AG04450 (cell line): ENCODE measurements at regions not wholly inside any gene's neighbourhood (a gene's known extent, or its start where the extent isn't known, plus 50 kb on each side); places are given as distances from the start of the nearest gene placed in this dataset.

Experiments used
- CTCF ChIA-PET: fragments of 300-600, 350-600 bp; formaldehyde crosslinking; extraction: SDS; loops from one replicate; lab custom pipeline; 2022; ENCODE audit warnings: antibody characterized with exemption, inconsistent platforms; lab: Charles Lee
- POLR2A ChIA-PET: fragments of 350-600 bp; formaldehyde crosslinking; extraction: SDS; loops from one replicate; lab custom pipeline; 2021; ENCODE audit warnings: antibody characterized with exemption, inconsistent platforms; lab: Yijun Ruan, JAX
- DNase-seq: peaks from one replicate; pipeline ENCODE4 v3.0.0-alpha.2; 2011; ENCODE audit warnings: low read depth, low spot score
- H3K27ac ChIP-seq: one replicate; pipeline ENCODE4 v1.5.1; 2012; ENCODE audit warnings: low read depth, low read length, control low read depth
- H3K27me3 ChIP-seq: one replicate; pipeline ENCODE4 v1.6.0; 2012; ENCODE audit warnings: low read length; ENCODE audit not compliant: control insufficient read depth, insufficient read depth
- H3K4me3 ChIP-seq: 2 replicates; pipeline ENCODE4 v1.5.1; 2011; ENCODE audit warnings: mild to moderate bottlenecking, low read depth, low read length, control low read depth
- H3K9me3 ChIP-seq: 2 replicates; pipeline ENCODE4 v1.5.1; 2012; ENCODE audit warnings: low read length; ENCODE audit not compliant: control insufficient read depth, insufficient read depth
- CTCF ChIP-seq: IDR thresholded peaks from 2 replicates; pipeline ENCODE4 v1.5.1; 2011; ENCODE audit warnings: low read depth, low read length, control low read depth, inconsistent platforms

- ChIA-PET POLR2A (no interaction called here), CTCF (no interaction called here)
These were observed 934.1 kb downstream of the NLGN4Y start for GRCh38 chrY:15458426-15458825.

GRCh38 chrY:15465880-15466279 is 941.6 kb downstream of the NLGN4Y start:
- DNase-seq, result no peak
- TF ChIP-seq CTCF, result no peak
- Histone ChIP-seq H3K27me3 (no peaks in the 10 kb centered on the region), H3K4me3 (no peak overlapping the region), H3K9me3 (no peaks in the 10 kb centered on the region), H3K27ac (no peak overlapping the region)
- POLR2A ChIA-PET, result no interaction called here
- CTCF ChIA-PET, result interaction anchor here (0.6 kb wide), 1 partner anchor 82 kb away, joined by 5 read pairs; no protein-coding TSS in a partner anchor

More at GRCh38 chrY:15458426-15458825, 934.1 kb downstream of the NLGN4Y start:
- no peak overlapping the region for H3K4me3 ChIP-seq
- H3K27ac ChIP-seq, result no peak overlapping the region
- no peak for TF ChIP-seq CTCF
- H3K9me3 ChIP-seq, result peaks cover 5% of the 10 kb centered on the region; the same call in 1 of the 2 replicates
- no peaks in the 10 kb centered on the region for H3K27me3 ChIP-seq
- DNase-seq, result no peak

GRCh38 chrY:15466891-15467290 is 942.6 kb downstream of the NLGN4Y start:
- no peaks in the 10 kb centered on the region for H3K27me3 ChIP-seq
- no peaks in the 10 kb centered on the region for H3K9me3 ChIP-seq
- TF ChIP-seq CTCF, result peak; percentile 35; the same call in 1 of the 2 replicates
- H3K27ac ChIP-seq, result no peak overlapping the region
- H3K4me3 ChIP-seq, result no peak overlapping the region
- ChIA-PET CTCF (no interaction called here), POLR2A (no interaction called here)
- no peak for DNase-seq

GRCh38 chrY:15468091-15468490 is 943.8 kb downstream of the NLGN4Y start:
- no peak for TF ChIP-seq CTCF
- Histone ChIP-seq H3K27me3 (no peaks in the 10 kb centered on the region), H3K9me3 (no peaks in the 10 kb centered on the region), H3K4me3 (no peak overlapping the region), H3K27ac (no peak overlapping the region)
- ChIA-PET POLR2A (no interaction called here), CTCF (no interaction called here)
- no peak for DNase-seq

GRCh38 chrY:15471371-15471770 is 947.0 kb downstream of the NLGN4Y start:
- Histone ChIP-seq H3K27me3 (no peaks in the 10 kb centered on the region), H3K9me3 (no peaks in the 10 kb centered on the region), H3K27ac (peak overlapping the region; percentile 21), H3K4me3 (no peak overlapping the region)
- POLR2A ChIA-PET, result interaction anchor here (0.8 kb wide), 1 partner anchor 124 kb away, joined by 8 read pairs; no protein-coding TSS in a partner anchor
- DNase-seq, result no peak
- TF ChIP-seq CTCF, result no peak
- CTCF ChIA-PET, result no interaction called here
